ENCODE measurements at regions not wholly inside any gene's neighbourhood (a gene's known extent, or its start where the extent isn't known, plus 50 kb on each side); places are given as distances from the start of the nearest gene placed in this dataset.

- ATAC-seq (ENCODE audit: poor library complexity) = no peak
- H3K27ac ChIP-seq (ENCODE audit: low read depth in 1 of 2, low read length in 2 of 2) = no peak overlapping the region
- H3K36me3 ChIP-seq (ENCODE audit: insufficient read depth, low read length) = no peaks in the 10 kb centered on the region
- no peaks in the 10 kb centered on the region for H3K27me3 ChIP-seq (ENCODE audit: control insufficient read depth in 1 of 2, insufficient read depth in 2 of 2, low read length in 2 of 2)
- no peaks in the 10 kb centered on the region for H3K27me3 Mint-ChIP-seq
- H3K36me3 Mint-ChIP-seq (ENCODE audit: low read depth) = no peaks in the 10 kb centered on the region
- H3K9me3 Mint-ChIP-seq = peaks cover 4% of the 10 kb centered on the region
- ChIA-PET CTCF (no interaction called here), POLR2A (no interaction called here)
- H3K4me1 Mint-ChIP-seq (ENCODE audit: low read depth) = no peaks in the 10 kb centered on the region
- H3K4me3 Mint-ChIP-seq = no peak overlapping the region
- no peak for TF ChIP-seq CTCF (IDR thresholded peaks at IDR 0.05)
- no peaks in the 10 kb centered on the region for H3K4me1 ChIP-seq (ENCODE audit: insufficient read depth, low read length)
- intact Hi-C loops (cut with DNase I, micrococcal nuclease) = no loop called here
- H3K9me3 ChIP-seq (ENCODE audit: control insufficient read depth in 1 of 2, insufficient read depth in 1 of 2, low read length in 2 of 2) = peaks cover 0 to 5% of the 10 kb centered on the region in 2 experiments
- H3K4me3 ChIP-seq (ENCODE audit: low read length) = no peak overlapping the region
- no peak overlapping the region for H3K27ac Mint-ChIP-seq
- no peak for DNase-seq
These were observed 452.5 kb downstream of the CDH26 start for GRCh38 chr20:60410618-60411264.

- Mint-ChIP-seq H3K36me3 (ENCODE audit: low read depth) (no peaks in the 10 kb centered on the region), H3K4me1 (ENCODE audit: low read depth) (no peaks in the 10 kb centered on the region), H3K4me3 (no peak overlapping the region), H3K9me3 (peaks cover 4% of the 10 kb centered on the region), H3K27ac (no peak overlapping the region), H3K27me3 (no peaks in the 10 kb centered on the region)
- Histone ChIP-seq H3K36me3 (ENCODE audit: insufficient read depth, low read length) (no peaks in the 10 kb centered on the region), H3K9me3 (ENCODE audit: control insufficient read depth in 1 of 2, insufficient read depth in 1 of 2, low read length in 2 of 2) (peaks cover 0 to 3% of the 10 kb centered on the region in 2 experiments), H3K4me3 (ENCODE audit: low read length) (no peak overlapping the region), H3K27ac (ENCODE audit: low read depth in 1 of 2, low read length in 2 of 2) (no peak overlapping the region), H3K4me1 (ENCODE audit: insufficient read depth, low read length) (no peaks in the 10 kb centered on the region), H3K27me3 (ENCODE audit: control insufficient read depth in 1 of 2, insufficient read depth in 2 of 2, low read length in 2 of 2) (no peaks in the 10 kb centered on the region)
- DNase-seq (no peak), ATAC-seq (ENCODE audit: poor library complexity) (no peak)
- TF ChIP-seq CTCF (IDR thresholded peaks at IDR 0.05) = no peak
- ChIA-PET POLR2A (no interaction called here), CTCF (no interaction called here)
- intact Hi-C loops (cut with DNase I, micrococcal nuclease) = no loop called here
These were observed 453.6 kb downstream of the CDH26 start for GRCh38 chr20:60411813-60412212.

GRCh38 chr20:60420676-60421229 lies 462.5 kb downstream of the CDH26 start:
- Mint-ChIP-seq H3K9me3 (no peaks in the 10 kb centered on the region), H3K4me3 (no peak overlapping the region), H3K27me3 (peaks cover 7% of the 10 kb centered on the region), H3K4me1 (ENCODE audit: low read depth) (peaks cover 5% of the 10 kb centered on the region), H3K36me3 (ENCODE audit: low read depth) (no peaks in the 10 kb centered on the region), H3K27ac (no peak overlapping the region)
- no peaks in the 10 kb centered on the region for H3K36me3 ChIP-seq (ENCODE audit: insufficient read depth, low read length)
- ChIA-PET CTCF (no interaction called here), POLR2A (no interaction called here)
- DNase-seq (no peak), ATAC-seq (ENCODE audit: poor library complexity) (no peak)
- H3K4me3 ChIP-seq (ENCODE audit: low read length) = no peak overlapping the region
- H3K27me3 ChIP-seq (ENCODE audit: control insufficient read depth in 1 of 2, insufficient read depth in 2 of 2, low read length in 2 of 2) = peaks cover 0 to 2% of the 10 kb centered on the region in 2 experiments
- TF ChIP-seq CTCF (IDR thresholded peaks at IDR 0.05) = no peak
- no peaks in the 10 kb centered on the region for H3K4me1 ChIP-seq (ENCODE audit: insufficient read depth, low read length)
- H3K27ac ChIP-seq (ENCODE audit: low read depth in 1 of 2, low read length in 2 of 2) = no peak overlapping the region
- peaks cover 0 to 5% of the 10 kb centered on the region in 2 experiments for H3K9me3 ChIP-seq (ENCODE audit: control insufficient read depth in 1 of 2, insufficient read depth in 1 of 2, low read length in 2 of 2)
- intact Hi-C loops (cut with DNase I, micrococcal nuclease) = no loop called here

Data from CD4-positive, alpha-beta T cell (primary cell).